Adrenal gland (tissue), 5 donors: ENCODE measurements at regions not wholly inside any gene's neighbourhood (a gene's known extent, or its start where the extent isn't known, plus 50 kb on each side); places are given as distances from the start of the nearest gene placed in this dataset.

ENCODE experiments used
- POLR2A ChIP-seq, 2 donors: fragments of 450-650 bp; IDR thresholded peaks; one replicate each; pipeline ENCODE4 v1.6.1; 2017; ENCODE audit warnings: antibody characterized with exemption in 2 of 2, mild to moderate bottlenecking in 2 of 2, moderate library complexity in 1 of 2
- TF ChIP-seq, protein P1 (sequence below), 6 experiments: fragments of 450-650 bp in 4 of 6; fragments of 200-600 bp in 2 of 6; sonication (generic) in 1 of 6; IDR thresholded peaks; 1 replicate in 5 of 6; 2 replicates in 1 of 6; pipeline versions ENCODE4 v1.5.1 to v1.8.0; 2016 to 2021; ENCODE audit warnings: antibody characterized with exemption in 6 of 6, mild to moderate bottlenecking in 2 of 6, moderate library complexity in 1 of 6
- donor health status: DM: no; HTN: no; CAD: no.

DNA sequence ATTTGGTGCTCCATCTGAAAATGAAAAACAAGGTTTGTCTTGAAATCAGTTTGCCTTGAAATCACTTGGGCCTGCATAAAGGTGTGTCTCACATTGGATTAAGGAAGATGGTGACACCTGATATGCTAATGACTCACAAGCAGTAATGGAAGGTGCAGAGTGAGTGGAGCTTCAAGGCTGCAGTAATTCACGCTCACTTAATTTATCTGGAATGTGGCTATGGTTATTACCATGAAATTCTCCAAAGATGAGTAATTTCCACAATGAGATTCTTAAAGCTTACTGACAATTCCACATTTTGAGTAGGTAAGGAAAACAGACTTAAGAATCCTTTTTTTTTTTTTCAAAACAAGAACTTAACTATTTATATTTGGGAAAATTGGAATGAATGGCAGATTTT, 156.8 kb downstream of the PAX3 start:
- TF ChIP-seq, protein P1, sequence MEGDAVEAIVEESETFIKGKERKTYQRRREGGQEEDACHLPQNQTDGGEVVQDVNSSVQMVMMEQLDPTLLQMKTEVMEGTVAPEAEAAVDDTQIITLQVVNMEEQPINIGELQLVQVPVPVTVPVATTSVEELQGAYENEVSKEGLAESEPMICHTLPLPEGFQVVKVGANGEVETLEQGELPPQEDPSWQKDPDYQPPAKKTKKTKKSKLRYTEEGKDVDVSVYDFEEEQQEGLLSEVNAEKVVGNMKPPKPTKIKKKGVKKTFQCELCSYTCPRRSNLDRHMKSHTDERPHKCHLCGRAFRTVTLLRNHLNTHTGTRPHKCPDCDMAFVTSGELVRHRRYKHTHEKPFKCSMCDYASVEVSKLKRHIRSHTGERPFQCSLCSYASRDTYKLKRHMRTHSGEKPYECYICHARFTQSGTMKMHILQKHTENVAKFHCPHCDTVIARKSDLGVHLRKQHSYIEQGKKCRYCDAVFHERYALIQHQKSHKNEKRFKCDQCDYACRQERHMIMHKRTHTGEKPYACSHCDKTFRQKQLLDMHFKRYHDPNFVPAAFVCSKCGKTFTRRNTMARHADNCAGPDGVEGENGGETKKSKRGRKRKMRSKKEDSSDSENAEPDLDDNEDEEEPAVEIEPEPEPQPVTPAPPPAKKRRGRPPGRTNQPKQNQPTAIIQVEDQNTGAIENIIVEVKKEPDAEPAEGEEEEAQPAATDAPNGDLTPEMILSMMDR (IDR thresholded peaks at IDR 0.05), result no peak
- no peak for TF ChIP-seq POLR2A (IDR thresholded peaks at IDR 0.05)
